Activated CD4-positive, alpha-beta T cell treated with anti-CD3 and anti-CD28 coated beads, Interleukin-2, amount 50 U/mL, for 48 hours (primary cell): ENCODE measurements at regions not wholly inside any gene's neighbourhood (a gene's known extent, or its start where the extent isn't known, plus 50 kb on each side); places are given as distances from the start of the nearest gene placed in this dataset.
"Not testable (repeated sequence)": the region's sequence is repeated elsewhere in the genome, so short reads cannot be mapped to it uniquely, and the experiment has no call there.

Experiments
- DNase-seq, 2 experiments: peaks; one replicate each; pipeline ENCODE4 v3.0.0-alpha.2; 2020

GRCh38 chr6:150456466-150456865, 87.7 kb downstream of the IYD start:
- no peak for DNase-seq

DNA sequence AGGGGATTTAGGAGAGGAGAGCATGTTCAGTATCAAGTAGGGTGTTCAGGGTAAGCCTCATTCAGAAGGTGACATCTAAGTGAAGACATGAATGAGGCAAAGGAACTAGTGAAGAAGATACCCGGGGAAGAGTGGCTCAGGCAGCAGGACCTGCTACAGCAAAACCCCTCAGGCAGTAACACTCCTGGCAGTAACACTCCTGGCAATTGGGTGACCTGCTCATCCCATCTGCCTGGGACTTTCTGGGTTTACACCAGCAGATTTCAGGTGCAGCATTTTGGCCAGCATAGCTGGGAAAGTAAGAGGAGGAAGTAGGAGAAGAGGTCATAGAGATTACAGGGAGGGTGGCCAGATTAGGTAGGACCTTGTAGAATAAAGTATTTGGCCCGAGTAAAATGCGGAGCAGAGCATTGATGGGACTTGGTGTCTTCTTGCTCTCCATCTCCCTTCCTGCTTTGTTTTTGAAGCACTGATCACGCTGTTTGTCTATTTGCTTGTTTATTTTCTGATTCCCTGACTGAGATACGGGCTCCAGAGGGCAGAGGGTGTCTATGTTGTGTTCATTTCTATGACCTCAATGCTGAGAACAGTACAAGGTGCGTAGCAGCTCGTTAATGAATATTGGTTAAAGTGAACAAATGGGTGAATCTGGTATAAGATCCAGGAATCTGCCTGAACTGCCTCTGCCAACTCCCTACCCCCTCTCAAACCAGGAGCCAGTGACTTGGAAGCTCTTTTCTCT, 88.3 kb downstream of the IYD start:
- no peak for DNase-seq

GRCh38 chr6:150458579-150458978, 89.8 kb downstream of the IYD start:
- DNase-seq = no peak

GRCh38 chr6:150463852-150464251, 95.0 kb downstream of the IYD start:
- no peak for DNase-seq

- no peak for DNase-seq
Measured at GRCh38 chr6:150464966-150465365, 96.2 kb downstream of the IYD start.

DNA sequence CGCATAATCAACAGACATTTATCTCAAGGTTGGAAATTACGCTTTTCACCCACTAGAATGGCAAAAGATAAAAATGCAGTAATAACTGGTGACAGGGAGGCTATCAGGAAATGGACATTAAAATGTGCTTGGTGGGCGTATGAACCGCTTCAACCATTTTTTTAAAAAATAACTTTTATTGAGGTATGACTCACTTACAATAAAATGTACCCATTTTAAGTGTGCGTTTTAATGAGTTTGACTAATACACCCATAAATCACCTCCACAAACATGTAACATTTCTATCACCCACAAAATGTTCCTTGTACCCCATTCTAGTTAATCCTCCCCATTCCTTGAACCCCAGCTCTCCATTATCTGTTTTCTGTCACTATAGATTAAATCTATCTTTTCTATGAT, 96.8 kb downstream of the IYD start:
- no peak for DNase-seq

- DNase-seq = no peak
Measured at GRCh38 chr6:150466196-150466595, 97.4 kb downstream of the IYD start.

DNA sequence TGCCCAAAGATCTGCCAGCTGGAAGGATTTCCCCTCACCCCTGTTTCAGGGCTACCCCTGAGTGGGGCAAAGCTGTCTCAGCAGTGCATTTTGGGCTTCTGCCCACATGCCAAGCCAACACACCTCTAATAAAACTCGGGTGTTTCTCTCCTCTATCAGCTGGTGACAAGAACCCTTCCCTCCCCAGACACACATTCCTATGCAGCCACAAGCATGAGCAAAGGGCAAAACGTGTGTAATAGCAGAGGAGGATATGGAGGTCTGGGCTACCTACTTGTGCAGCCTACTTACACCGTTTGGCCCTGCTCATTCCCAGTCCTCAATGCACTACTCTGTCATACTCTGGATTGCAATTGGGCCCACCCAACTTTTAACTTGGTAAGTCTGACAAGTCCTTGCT, 101.3 kb downstream of the IYD start:
- no peak for DNase-seq

DNA sequence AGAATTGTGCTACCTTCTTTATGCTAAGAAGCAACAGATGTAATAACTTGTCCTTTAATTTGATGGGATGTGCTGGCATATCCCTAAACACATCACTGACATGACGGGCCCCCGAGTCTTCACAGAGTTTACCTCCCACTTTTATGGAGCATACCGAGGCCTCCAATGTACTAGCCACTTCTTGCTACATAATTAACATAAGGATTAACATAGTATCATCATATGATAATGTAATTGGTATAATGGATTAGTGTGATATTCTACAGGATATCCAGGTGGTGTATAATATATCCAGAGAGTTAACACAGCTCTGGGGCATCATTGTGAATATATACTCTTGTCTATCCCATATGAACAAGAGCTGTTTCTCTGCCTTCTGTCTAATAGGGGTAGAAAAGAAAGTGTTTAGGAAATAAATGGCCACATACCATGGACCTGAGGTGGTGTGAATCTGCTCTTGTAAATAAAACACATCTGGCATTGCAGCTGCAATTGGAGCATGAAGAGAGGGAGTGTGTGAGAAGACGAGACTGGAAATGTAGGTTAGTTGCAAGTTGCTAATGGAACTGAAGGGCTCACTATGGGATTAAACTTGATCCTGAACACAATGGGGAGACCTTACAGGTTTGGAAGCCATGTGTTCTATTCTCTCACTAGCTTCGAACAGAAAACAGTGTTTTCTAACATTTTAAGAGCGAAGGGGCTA, 102.3 kb downstream of the IYD start:
- no peak for DNase-seq

- no peak for DNase-seq
Measured at GRCh38 chr6:150478656-150479545, 110.1 kb downstream of the IYD start.

DNA sequence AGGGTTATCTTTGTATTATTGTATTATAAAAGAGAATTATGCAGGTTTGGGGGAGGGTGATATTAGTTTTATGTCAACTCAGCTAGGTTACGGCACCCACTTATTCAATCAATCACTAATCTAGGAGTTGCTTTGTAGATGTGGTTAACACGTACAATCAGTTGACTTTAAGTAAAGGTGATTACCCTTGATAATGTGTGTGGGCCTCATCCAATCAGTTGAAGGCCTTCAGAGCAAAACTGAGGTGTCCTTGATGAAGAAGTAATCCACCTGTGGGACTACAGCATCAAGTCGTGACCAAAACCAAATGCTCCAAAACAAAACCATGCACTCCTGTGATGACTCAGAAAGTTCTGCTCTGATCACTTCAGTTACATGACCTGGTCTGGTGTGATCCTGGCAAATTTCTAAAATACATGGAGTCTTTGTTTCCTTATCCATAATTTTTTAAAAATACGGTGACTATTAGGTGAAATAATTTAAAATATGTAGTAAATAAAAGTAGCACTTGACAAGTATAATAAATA, 114.1 kb downstream of the IYD start:
- DNase-seq = no peak

DNA sequence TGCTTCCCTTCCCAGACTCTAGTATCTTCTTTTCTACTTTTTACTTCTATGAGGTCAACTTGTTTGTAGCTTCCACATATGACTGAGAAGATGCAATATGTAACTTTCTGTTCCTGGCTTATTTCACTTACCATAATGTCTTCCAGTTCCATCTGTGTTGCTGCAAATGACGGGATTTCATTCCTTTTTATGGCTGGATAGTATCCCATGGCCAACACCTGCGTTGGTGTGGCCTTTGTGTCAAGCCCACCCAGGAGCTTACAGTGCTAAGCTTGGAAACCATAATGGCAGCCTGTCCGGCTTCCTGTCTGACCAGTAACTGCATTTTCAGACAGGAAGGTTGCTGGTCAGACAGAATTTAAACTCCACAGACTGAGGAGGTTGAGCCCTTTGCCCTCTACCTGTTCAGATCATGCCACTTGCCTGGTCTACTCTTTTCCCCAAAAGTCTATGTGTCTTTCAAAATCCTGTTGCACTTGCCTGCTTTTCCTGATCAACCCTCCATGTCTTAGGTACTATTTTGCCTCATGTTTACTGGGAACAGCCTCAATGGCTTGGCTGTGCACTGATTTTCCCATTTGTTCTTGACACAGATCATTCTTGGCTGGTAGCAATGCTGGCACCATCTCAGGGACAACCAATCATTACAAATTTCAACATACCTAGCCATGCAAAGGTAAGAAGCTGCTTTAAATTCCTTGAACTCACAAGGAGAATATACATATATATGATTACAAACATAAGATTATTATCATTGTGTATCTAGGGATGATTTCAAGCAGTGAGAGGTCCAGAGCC, 114.3 kb upstream of the PLEKHG1 start:
- no peak for DNase-seq

GRCh38 chr6:150486048-150486447, 113.6 kb upstream of the PLEKHG1 start:
- DNase-seq = no peak

DNA sequence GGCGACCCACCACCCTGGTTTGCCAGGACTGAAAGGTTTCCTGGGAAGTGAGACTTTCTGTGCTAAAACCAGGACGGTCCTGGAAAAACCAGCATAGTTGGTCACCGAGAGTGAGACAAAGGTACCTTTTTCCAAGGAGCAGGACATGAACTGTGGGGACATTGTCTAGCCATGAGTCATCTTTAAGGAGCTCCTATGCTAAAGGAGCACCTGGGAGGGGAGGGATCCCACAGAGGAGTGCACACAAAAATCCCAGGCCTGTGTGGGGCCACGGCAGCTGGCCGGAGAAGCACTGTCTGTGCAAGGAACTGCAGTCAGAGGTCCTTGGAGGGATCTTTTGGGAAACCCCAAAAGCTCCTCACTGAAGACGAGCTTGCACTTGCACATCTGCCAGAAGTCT, 109.1 kb upstream of the PLEKHG1 start:
- no peak for DNase-seq

GRCh38 chr6:150491131-150491810, 108.4 kb upstream of the PLEKHG1 start:
- peak; percentile 13 to 20 for DNase-seq

GRCh38 chr6:150491811-150492172, 107.9 kb upstream of the PLEKHG1 start:
- no peak for DNase-seq

DNA sequence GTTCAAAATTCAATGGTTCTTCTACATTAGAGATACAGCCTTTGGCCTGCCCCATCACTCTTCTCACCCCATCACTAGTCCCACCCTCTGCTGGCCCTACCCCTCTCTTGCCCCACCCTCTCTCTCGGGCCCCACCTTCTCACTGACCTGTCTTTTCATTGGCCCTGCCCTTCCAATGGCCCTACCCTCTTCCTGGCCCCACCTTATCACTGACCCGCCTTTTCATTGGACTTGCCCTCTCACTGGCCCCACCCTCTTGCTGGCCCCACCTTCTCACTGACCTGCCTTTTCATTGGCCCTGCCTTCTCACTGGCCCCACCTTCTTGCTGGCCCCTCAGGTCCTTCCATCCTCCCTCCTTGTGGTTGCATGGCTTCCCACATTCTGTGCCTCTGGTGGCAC, 107.2 kb upstream of the PLEKHG1 start:
- DNase-seq = no peak

DNA sequence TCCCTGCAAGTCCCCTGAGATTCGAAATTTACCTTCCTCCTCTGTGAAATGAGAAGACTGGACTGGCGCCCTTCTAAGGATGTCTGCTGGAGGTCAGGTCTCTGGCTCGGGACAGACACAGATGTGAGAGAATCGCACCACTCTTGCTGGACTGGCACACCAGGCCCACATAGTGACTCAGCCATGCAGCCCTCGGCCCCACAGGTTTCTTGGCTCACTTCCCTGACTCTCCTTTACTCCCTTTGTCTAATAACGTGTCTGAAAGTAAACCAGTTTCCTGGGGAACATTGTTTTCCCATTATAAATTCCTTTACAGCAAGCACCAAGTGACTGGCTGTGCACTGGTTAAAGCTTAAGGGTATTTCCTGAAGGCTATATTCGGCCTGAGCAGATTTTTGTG, 106.7 kb upstream of the PLEKHG1 start:
- DNase-seq = no peak

GRCh38 chr6:150493552-150493951, 106.1 kb upstream of the PLEKHG1 start:
- DNase-seq = not testable (repeated sequence)

DNA sequence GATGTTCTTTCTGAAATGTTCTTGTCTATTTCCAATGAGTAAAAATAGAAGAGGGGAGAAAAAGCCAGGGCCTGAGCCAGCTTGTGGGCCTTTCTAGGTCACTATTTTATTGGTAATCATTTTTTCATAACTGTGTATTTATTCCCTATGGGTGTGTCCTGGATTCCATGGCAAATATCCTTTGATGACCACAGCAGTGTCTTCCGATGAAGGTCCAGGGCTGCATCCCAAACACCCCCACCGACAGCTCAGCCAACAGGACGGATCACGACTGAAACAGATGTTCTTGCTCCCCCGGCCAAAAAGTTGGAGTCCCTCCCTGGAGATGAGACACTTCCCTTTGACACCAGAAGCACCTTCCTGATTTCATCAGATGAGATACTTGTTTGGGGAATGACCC, 105.4 kb upstream of the PLEKHG1 start:
- no peak for DNase-seq

DNA sequence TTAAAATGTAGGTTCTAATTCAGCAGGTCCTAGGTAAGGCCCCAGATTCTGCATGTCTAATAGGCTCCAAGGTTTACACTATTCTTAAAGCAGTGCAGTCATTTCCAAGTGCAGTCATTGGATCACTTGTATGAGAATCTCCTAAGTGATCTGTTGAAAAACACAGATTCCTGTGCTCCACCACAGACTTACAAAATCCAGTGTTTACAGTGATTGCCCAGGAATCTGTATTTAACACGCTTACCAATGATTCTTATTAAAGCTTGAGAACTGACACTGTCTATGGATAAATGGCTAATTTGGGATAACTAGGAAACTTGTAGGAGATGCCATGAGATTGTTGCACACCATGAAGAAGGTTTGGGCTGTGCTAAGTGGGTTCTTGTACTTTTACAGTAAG, 104.6 kb upstream of the PLEKHG1 start:
- DNase-seq = no peak

DNA sequence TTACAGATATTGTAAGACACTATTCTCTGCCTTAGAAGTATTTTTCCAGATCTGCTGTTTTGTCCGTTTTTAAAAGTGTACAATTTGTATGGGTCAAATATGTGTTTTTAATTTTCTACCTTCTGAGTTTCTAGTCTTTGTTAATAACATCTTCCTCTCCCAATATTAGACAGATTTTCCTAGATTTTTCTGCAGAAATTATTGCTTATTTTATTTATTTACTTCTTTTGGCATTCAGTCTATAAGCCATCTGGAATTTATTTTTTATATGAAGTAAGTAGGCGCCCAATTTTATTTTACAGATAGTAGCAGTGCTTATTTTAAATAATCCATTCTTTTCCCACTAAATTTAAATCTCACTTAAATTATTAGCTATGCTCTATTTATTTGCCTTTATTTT, 103.1 kb upstream of the PLEKHG1 start:
- no peak for DNase-seq
